ENCODE measurements at regions not wholly inside any gene's neighbourhood (a gene's known extent, or its start where the extent isn't known, plus 50 kb on each side); places are given as distances from the start of the nearest gene placed in this dataset.

GRCh38 chr5:39624890-39625289 is 200.1 kb upstream of the DAB2 start:
- Histone ChIP-seq H3K4me2 (ENCODE audit: control insufficient read depth, extremely low read depth, insufficient read depth, low read depth, low read length) (peak overlapping the region; percentile 22), H3K27ac (ENCODE audit: control insufficient read depth, insufficient read depth, low read length) (no peak overlapping the region), H3K9me1 (ENCODE audit: control insufficient read depth, extremely low read depth, insufficient read depth, low read length) (no peaks in the 10 kb centered on the region), H3K4me1 (ENCODE audit: control insufficient read depth, extremely low read depth, insufficient read depth, low read length) (peaks cover 8% of the 10 kb centered on the region), H3K79me2 (ENCODE audit: control insufficient read depth, insufficient read depth, low read length) (no peaks in the 10 kb centered on the region), H3K27me3 (ENCODE audit: control insufficient read depth, extremely low read depth, insufficient read depth, low read length) (no peaks in the 10 kb centered on the region), H3K36me3 (ENCODE audit: control insufficient read depth in 2 of 2, extremely low read depth in 1 of 2, insufficient read depth in 2 of 2, low read length in 2 of 2) (no peaks in the 10 kb centered on the region), H3K9ac (ENCODE audit: control insufficient read depth, extremely low read depth, insufficient read depth, low read length) (no peak overlapping the region), H2AFZ (ENCODE audit: control insufficient read depth, low read length) (no peak overlapping the region), H3K9me3 (ENCODE audit: control insufficient read depth, low read depth, low read length) (no peaks in the 10 kb centered on the region), H3K4me3 (ENCODE audit: control insufficient read depth in 2 of 3, extremely low read depth in 1 of 3, insufficient read depth in 2 of 3, low read depth in 1 of 3, low read length in 3 of 3) (no peak overlapping the region), H4K20me1 (ENCODE audit: control insufficient read depth, extremely low read depth, insufficient read depth, low read length) (no peaks in the 10 kb centered on the region)
- dilution Hi-C loops (cut with MboI; ENCODE audit: extremely low pct_ligation_motif_present, low sequenced_read_pairs) = no loop called here
- DNase-seq (ENCODE audit: low read depth, low spot score) = no peak
- FAIRE-seq = no peak
- TF ChIP-seq CTCF (optimal IDR thresholded peaks at IDR 0.05 in 1 of 3, IDR thresholded peaks at IDR 0.05 in 1 of 3, conservative IDR thresholded peaks at IDR 0.05 in 1 of 3; ENCODE audit: extremely low read depth in 1 of 3, insufficient read depth in 2 of 3, low read length in 3 of 3) (no peak), EZH2 (IDR thresholded peaks at IDR 0.05; ENCODE audit: low read length) (no peak)

GRCh38 chr5:39624268-39624886 is 199.6 kb upstream of the DAB2 start:
- Histone ChIP-seq H3K4me1 (ENCODE audit: control insufficient read depth, extremely low read depth, insufficient read depth, low read length) (peaks cover 8% of the 10 kb centered on the region), H3K9me3 (ENCODE audit: control insufficient read depth, low read depth, low read length) (no peaks in the 10 kb centered on the region), H3K9ac (ENCODE audit: control insufficient read depth, extremely low read depth, insufficient read depth, low read length) (no peak overlapping the region), H4K20me1 (ENCODE audit: control insufficient read depth, extremely low read depth, insufficient read depth, low read length) (no peaks in the 10 kb centered on the region), H3K36me3 (ENCODE audit: control insufficient read depth in 2 of 2, extremely low read depth in 1 of 2, insufficient read depth in 2 of 2, low read length in 2 of 2) (no peaks in the 10 kb centered on the region), H3K4me2 (ENCODE audit: control insufficient read depth, extremely low read depth, insufficient read depth, low read depth, low read length) (peak overlapping the region; percentile 22), H3K9me1 (ENCODE audit: control insufficient read depth, extremely low read depth, insufficient read depth, low read length) (no peaks in the 10 kb centered on the region), H3K79me2 (ENCODE audit: control insufficient read depth, insufficient read depth, low read length) (no peaks in the 10 kb centered on the region), H3K27ac (ENCODE audit: control insufficient read depth, insufficient read depth, low read length) (no peak overlapping the region), H3K4me3 (ENCODE audit: control insufficient read depth in 2 of 3, extremely low read depth in 1 of 3, insufficient read depth in 2 of 3, low read depth in 1 of 3, low read length in 3 of 3) (no peak overlapping the region), H2AFZ (ENCODE audit: control insufficient read depth, low read length) (peak overlapping the region; percentile 9), H3K27me3 (ENCODE audit: control insufficient read depth, extremely low read depth, insufficient read depth, low read length) (no peaks in the 10 kb centered on the region)
- no peak for DNase-seq (ENCODE audit: low read depth, low spot score)
- TF ChIP-seq EZH2 (IDR thresholded peaks at IDR 0.05; ENCODE audit: low read length) (no peak), CTCF (optimal IDR thresholded peaks at IDR 0.05 in 1 of 3, IDR thresholded peaks at IDR 0.05 in 1 of 3, conservative IDR thresholded peaks at IDR 0.05 in 1 of 3; ENCODE audit: extremely low read depth in 1 of 3, insufficient read depth in 2 of 3, low read length in 3 of 3) (no peak)
- dilution Hi-C loops (cut with MboI; ENCODE audit: extremely low pct_ligation_motif_present, low sequenced_read_pairs) = no loop called here
- peak; percentile 87 for FAIRE-seq
